ENCODE measurements at regions not wholly inside any gene's neighbourhood (a gene's known extent, or its start where the extent isn't known, plus 50 kb on each side); places are given as distances from the start of the nearest gene placed in this dataset.

GRCh38 chr2:234341306-234341985 is 155.4 kb downstream of the ARL4C start:
- Histone ChIP-seq H3K9me2 (replicated peaks; ENCODE audit: insufficient read depth, low read length) (no peaks in the 10 kb centered on the region), H3K9me3 (replicated peaks; ENCODE audit: insufficient read depth, low read length) (no peaks in the 10 kb centered on the region), H3K27me3 (replicated peaks; ENCODE audit: insufficient read depth, low read length) (no peaks in the 10 kb centered on the region), H3F3A (ENCODE audit: insufficient read depth, low read length) (no peaks in the 10 kb centered on the region), H4K20me1 (ENCODE audit: insufficient read depth, low read length) (no peaks in the 10 kb centered on the region), H3K27ac (ENCODE audit: low read length) (no peak overlapping the region), H2AFZ (ENCODE audit: low read length) (no peak overlapping the region), H3K36me3 (replicated peaks; ENCODE audit: insufficient read depth, low read length) (no peaks in the 10 kb centered on the region), H3K79me2 (ENCODE audit: low read length) (no peaks in the 10 kb centered on the region), H3K4me1 (ENCODE audit: low read length) (no peaks in the 10 kb centered on the region), H3K4me2 (ENCODE audit: low read depth, low read length) (no peak overlapping the region), H3K4me3 (ENCODE audit: low read length) (no peak overlapping the region), H3K9ac (ENCODE audit: low read length) (no peak overlapping the region)
- no peak for TF ChIP-seq EZH2 (optimal IDR thresholded peaks at IDR 0.05; ENCODE audit: low read depth, low read length)
- TF ChIP-seq, protein P1, sequence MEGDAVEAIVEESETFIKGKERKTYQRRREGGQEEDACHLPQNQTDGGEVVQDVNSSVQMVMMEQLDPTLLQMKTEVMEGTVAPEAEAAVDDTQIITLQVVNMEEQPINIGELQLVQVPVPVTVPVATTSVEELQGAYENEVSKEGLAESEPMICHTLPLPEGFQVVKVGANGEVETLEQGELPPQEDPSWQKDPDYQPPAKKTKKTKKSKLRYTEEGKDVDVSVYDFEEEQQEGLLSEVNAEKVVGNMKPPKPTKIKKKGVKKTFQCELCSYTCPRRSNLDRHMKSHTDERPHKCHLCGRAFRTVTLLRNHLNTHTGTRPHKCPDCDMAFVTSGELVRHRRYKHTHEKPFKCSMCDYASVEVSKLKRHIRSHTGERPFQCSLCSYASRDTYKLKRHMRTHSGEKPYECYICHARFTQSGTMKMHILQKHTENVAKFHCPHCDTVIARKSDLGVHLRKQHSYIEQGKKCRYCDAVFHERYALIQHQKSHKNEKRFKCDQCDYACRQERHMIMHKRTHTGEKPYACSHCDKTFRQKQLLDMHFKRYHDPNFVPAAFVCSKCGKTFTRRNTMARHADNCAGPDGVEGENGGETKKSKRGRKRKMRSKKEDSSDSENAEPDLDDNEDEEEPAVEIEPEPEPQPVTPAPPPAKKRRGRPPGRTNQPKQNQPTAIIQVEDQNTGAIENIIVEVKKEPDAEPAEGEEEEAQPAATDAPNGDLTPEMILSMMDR (IDR thresholded peaks at IDR 0.05; ENCODE audit: low read length): no peak
- TF ChIP-seq EZH2phosphoT487 (IDR thresholded peaks at IDR 0.05; ENCODE audit: low read length): no peak
- no peak for DNase-seq

DNA sequence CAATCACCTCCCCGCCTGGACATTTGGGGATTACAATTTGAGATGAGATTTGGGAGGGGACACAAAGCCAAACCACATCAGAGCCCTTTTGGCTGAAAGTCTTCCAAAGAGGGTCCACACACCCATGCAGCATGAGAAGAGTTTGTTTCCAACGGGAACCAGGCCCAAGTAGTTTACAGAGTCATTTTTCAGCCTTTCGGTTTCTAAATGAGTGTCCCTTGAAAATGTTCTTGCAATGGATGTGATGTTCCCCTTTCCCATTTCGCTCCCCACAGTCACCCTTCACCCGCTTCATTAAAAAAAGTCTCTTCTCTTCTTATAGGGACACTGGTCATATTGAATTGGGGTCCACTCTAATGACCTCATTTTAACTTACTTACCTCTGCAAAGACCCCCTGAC is 157.4 kb downstream of the ARL4C start:
- Histone ChIP-seq H3K9me2 (replicated peaks; ENCODE audit: insufficient read depth, low read length) (no peaks in the 10 kb centered on the region), H4K20me1 (ENCODE audit: insufficient read depth, low read length) (no peaks in the 10 kb centered on the region), H3K4me3 (ENCODE audit: low read length) (no peak overlapping the region), H3K36me3 (replicated peaks; ENCODE audit: insufficient read depth, low read length) (no peaks in the 10 kb centered on the region), H3K4me2 (ENCODE audit: low read depth, low read length) (no peak overlapping the region), H3K4me1 (ENCODE audit: low read length) (no peaks in the 10 kb centered on the region), H3K79me2 (ENCODE audit: low read length) (no peaks in the 10 kb centered on the region), H3K27me3 (replicated peaks; ENCODE audit: insufficient read depth, low read length) (no peaks in the 10 kb centered on the region), H3K9me3 (replicated peaks; ENCODE audit: insufficient read depth, low read length) (no peaks in the 10 kb centered on the region), H2AFZ (ENCODE audit: low read length) (no peak overlapping the region), H3K27ac (ENCODE audit: low read length) (no peak overlapping the region), H3F3A (ENCODE audit: insufficient read depth, low read length) (no peaks in the 10 kb centered on the region), H3K9ac (ENCODE audit: low read length) (no peak overlapping the region)
- DNase-seq: no peak
- TF ChIP-seq EZH2 (optimal IDR thresholded peaks at IDR 0.05; ENCODE audit: low read depth, low read length): no peak
- TF ChIP-seq, protein P1 (IDR thresholded peaks at IDR 0.05; ENCODE audit: low read length): no peak
- no peak for TF ChIP-seq EZH2phosphoT487 (IDR thresholded peaks at IDR 0.05; ENCODE audit: low read length)

DNA sequence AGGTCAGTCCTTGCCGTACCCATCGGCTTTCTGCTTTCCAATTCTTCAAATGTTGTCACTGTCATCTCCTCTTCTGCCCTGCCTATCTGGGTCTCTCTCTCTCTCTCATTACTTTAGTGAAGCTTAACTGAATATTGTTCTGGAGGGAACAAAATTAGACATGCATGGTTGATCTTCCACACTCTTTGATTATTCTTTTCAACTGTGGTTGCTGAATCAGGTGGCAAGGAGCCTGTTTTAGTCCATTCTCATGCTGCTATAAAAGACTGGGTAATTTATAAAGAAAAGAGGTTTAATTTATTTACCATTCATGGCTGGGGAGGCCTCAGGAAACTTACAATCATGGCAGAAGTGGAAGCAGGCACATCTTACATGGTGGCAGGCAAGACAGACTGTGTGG is 157.9 kb downstream of the ARL4C start:
- H3K36me3 ChIP-seq (replicated peaks; ENCODE audit: insufficient read depth, low read length): no peaks in the 10 kb centered on the region
- no peak overlapping the region for H3K4me2 ChIP-seq (ENCODE audit: low read depth, low read length)
- H3K79me2 ChIP-seq (ENCODE audit: low read length): no peaks in the 10 kb centered on the region
- no peaks in the 10 kb centered on the region for H3K9me2 ChIP-seq (replicated peaks; ENCODE audit: insufficient read depth, low read length)
- H4K20me1 ChIP-seq (ENCODE audit: insufficient read depth, low read length): no peaks in the 10 kb centered on the region
- H2AFZ ChIP-seq (ENCODE audit: low read length): no peak overlapping the region
- no peak overlapping the region for H3K4me3 ChIP-seq (ENCODE audit: low read length)
- no peak overlapping the region for H3K27ac ChIP-seq (ENCODE audit: low read length)
- no peaks in the 10 kb centered on the region for H3K27me3 ChIP-seq (replicated peaks; ENCODE audit: insufficient read depth, low read length)
- H3K4me1 ChIP-seq (ENCODE audit: low read length): no peaks in the 10 kb centered on the region
- no peak overlapping the region for H3K9ac ChIP-seq (ENCODE audit: low read length)
- DNase-seq: no peak
- no peaks in the 10 kb centered on the region for H3K9me3 ChIP-seq (replicated peaks; ENCODE audit: insufficient read depth, low read length)
- no peaks in the 10 kb centered on the region for H3F3A ChIP-seq (ENCODE audit: insufficient read depth, low read length)
- TF ChIP-seq EZH2 (optimal IDR thresholded peaks at IDR 0.05; ENCODE audit: low read depth, low read length) (no peak), EZH2phosphoT487 (IDR thresholded peaks at IDR 0.05; ENCODE audit: low read length) (no peak)
- TF ChIP-seq, protein P1 (IDR thresholded peaks at IDR 0.05; ENCODE audit: low read length): no peak
